ENCODE measurements at regions not wholly inside any gene's neighbourhood (a gene's known extent, or its start where the extent isn't known, plus 50 kb on each side); places are given as distances from the start of the nearest gene placed in this dataset.
"Not testable (repeated sequence)": the region's sequence is repeated elsewhere in the genome, so short reads cannot be mapped to it uniquely, and the experiment has no call there.

GRCh38 chr6:14408446-14408845, 290.9 kb downstream of the CD83 start:
- DNase-seq (ENCODE audit: low spot score), result no peak
- in situ Hi-C loops (cut with MboI; ENCODE audit: low pct_unique_long_range_greater_than_20kb, low sequenced_read_pairs, unreplicated experiment), result no loop called here
- TF ChIP-seq, protein P1, sequence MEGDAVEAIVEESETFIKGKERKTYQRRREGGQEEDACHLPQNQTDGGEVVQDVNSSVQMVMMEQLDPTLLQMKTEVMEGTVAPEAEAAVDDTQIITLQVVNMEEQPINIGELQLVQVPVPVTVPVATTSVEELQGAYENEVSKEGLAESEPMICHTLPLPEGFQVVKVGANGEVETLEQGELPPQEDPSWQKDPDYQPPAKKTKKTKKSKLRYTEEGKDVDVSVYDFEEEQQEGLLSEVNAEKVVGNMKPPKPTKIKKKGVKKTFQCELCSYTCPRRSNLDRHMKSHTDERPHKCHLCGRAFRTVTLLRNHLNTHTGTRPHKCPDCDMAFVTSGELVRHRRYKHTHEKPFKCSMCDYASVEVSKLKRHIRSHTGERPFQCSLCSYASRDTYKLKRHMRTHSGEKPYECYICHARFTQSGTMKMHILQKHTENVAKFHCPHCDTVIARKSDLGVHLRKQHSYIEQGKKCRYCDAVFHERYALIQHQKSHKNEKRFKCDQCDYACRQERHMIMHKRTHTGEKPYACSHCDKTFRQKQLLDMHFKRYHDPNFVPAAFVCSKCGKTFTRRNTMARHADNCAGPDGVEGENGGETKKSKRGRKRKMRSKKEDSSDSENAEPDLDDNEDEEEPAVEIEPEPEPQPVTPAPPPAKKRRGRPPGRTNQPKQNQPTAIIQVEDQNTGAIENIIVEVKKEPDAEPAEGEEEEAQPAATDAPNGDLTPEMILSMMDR (IDR thresholded peaks at IDR 0.05; ENCODE audit: extremely low read depth, insufficient read depth, missing control alignments), result no peak

DNA sequence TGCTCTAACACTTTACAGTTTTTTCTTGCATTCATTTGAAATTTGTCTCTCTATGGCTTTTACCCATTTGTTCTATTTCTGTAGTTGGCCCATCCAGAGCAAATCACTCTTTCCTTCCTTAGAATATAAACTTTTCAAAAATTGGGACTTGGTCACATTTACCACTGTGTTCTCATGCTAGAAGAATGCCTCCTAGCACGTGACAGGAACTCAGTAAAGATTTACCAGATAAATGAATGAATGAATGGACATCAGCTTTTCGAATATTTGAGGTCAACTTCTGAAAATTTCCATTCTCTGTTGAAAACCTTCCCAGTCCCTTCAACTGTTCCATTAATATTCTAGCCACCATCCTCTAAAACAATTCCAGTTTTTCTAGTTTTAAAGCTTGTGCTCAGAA, 294.5 kb downstream of the CD83 start:
- DNase-seq (ENCODE audit: low spot score), result no peak
- TF ChIP-seq, protein P1 (IDR thresholded peaks at IDR 0.05; ENCODE audit: extremely low read depth, insufficient read depth, missing control alignments), result no peak
- in situ Hi-C loops (cut with MboI; ENCODE audit: low pct_unique_long_range_greater_than_20kb, low sequenced_read_pairs, unreplicated experiment), result no loop called here

DNA sequence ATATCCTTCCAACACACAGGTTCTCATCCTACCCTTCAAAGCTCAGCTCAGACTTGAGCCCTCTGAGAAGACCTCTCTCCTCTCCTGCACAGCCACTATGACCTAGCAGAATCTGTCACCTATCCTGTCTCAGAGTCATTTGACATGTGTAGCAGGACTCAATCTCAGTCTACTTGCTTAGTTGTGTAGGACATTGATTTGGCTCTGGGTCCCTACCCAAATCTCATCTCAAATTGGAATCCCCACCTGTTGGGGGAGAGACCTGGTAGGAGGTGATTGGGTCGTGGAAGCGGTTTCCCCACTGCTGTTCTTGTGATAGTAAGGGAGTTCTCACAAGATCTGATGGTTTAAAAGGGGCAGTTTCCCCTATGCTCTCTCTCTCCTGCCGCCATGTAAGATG, 297.9 kb downstream of the CD83 start:
- in situ Hi-C loops (cut with MboI; ENCODE audit: low pct_unique_long_range_greater_than_20kb, low sequenced_read_pairs, unreplicated experiment), result no loop called here
- TF ChIP-seq, protein P1 (IDR thresholded peaks at IDR 0.05; ENCODE audit: extremely low read depth, insufficient read depth, missing control alignments), result no peak
- no peak for DNase-seq (ENCODE audit: low spot score)

GRCh38 chr6:14417377-14417776, 299.8 kb downstream of the CD83 start:
- in situ Hi-C loops (cut with MboI; ENCODE audit: low pct_unique_long_range_greater_than_20kb, low sequenced_read_pairs, unreplicated experiment), result no loop called here
- DNase-seq (ENCODE audit: low spot score), result no peak
- TF ChIP-seq, protein P1 (IDR thresholded peaks at IDR 0.05; ENCODE audit: extremely low read depth, insufficient read depth, missing control alignments), result no peak

GRCh38 chr6:14419224-14419623, 301.7 kb downstream of the CD83 start:
- DNase-seq (ENCODE audit: low spot score); in situ Hi-C loops (cut with MboI; ENCODE audit: low pct_unique_long_range_greater_than_20kb, low sequenced_read_pairs, unreplicated experiment): not testable (repeated sequence)

- DNase-seq (ENCODE audit: low spot score), result no peak
- in situ Hi-C loops (cut with MboI; ENCODE audit: low pct_unique_long_range_greater_than_20kb, low sequenced_read_pairs, unreplicated experiment), result no loop called here
- TF ChIP-seq, protein P1 (IDR thresholded peaks at IDR 0.05; ENCODE audit: extremely low read depth, insufficient read depth, missing control alignments), result no peak
Measured at GRCh38 chr6:14422061-14422460, 304.5 kb downstream of the CD83 start.

DNA sequence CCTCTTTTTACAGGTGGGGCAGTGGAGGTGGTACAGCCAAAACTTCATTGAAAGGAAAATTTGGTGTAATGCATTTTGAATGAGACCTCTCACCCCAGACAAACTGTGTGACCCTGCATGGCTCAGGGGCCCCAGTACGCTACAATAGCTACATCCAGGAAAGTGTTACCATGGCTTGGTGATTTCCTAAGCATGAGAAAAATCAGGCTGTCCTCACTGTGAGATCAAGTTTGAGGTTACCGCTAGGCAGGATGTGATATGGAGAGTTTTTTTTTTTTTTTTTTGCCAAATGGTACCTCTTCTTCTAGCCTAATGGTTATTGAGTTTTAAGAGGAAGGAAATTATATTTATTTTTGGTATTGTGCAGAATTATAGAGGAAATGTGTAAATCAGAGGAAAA, 305.3 kb downstream of the CD83 start:
- TF ChIP-seq, protein P1 (IDR thresholded peaks at IDR 0.05; ENCODE audit: extremely low read depth, insufficient read depth, missing control alignments), result no peak
- in situ Hi-C loops (cut with MboI; ENCODE audit: low pct_unique_long_range_greater_than_20kb, low sequenced_read_pairs, unreplicated experiment), result no loop called here
- DNase-seq (ENCODE audit: low spot score), result no peak

All from GM13977 (cell line).